GM13977 (cell line): ENCODE measurements at regions not wholly inside any gene's neighbourhood (a gene's known extent, or its start where the extent isn't known, plus 50 kb on each side); places are given as distances from the start of the nearest gene placed in this dataset.
A peak's percentile ranks its signal among the peaks of the same experiment; 100 is the strongest.
"Not testable (repeated sequence)": the region's sequence is repeated elsewhere in the genome, so short reads cannot be mapped to it uniquely, and the experiment has no call there.

Source experiments
- DNase-seq: peaks from one replicate; pipeline ENCODE4 v3.0.0; 2012; ENCODE audit warnings: low spot score
- CTCF ChIP-seq: IDR thresholded peaks from 2 replicates; pipeline ENCODE4 v1.5.1; 2012; ENCODE audit warnings: mild to moderate bottlenecking, control low read depth; ENCODE audit not compliant: insufficient read depth; ENCODE audit errors: extremely low read depth, missing control alignments
- in situ Hi-C: fragments of 300-500 bp; cut with MboI; formaldehyde crosslinking; loops from one replicate; pipeline ENCODE4 v1.12.0; 2022; ENCODE audit warnings: low sequenced_read_pairs, low pct_unique_long_range_greater_than_20kb, mixed read lengths, inconsistent platforms; ENCODE audit not compliant: unreplicated experiment

- no peak for TF ChIP-seq CTCF
- DNase-seq: peak; percentile 66
- in situ Hi-C loops: no loop called here
These were observed 72.6 kb upstream of the ZNF184 start for GRCh38 chr6:27545271-27546046.

- DNase-seq: no peak
- no peak for TF ChIP-seq CTCF
- in situ Hi-C loops: no loop called here
These were observed 71.8 kb upstream of the ZNF184 start for GRCh38 chr6:27544612-27545260.

GRCh38 chr6:27544135-27544534 is 71.2 kb upstream of the ZNF184 start:
- DNase-seq, in situ Hi-C loops: not testable (repeated sequence)

GRCh38 chr6:27542485-27542884 is 69.6 kb upstream of the ZNF184 start:
- no peak for DNase-seq
- no peak for TF ChIP-seq CTCF
- in situ Hi-C loops: no loop called here

GRCh38 chr6:27541933-27542297 is 69.0 kb upstream of the ZNF184 start:
- TF ChIP-seq CTCF: no peak
- no peak for DNase-seq
- in situ Hi-C loops: no loop called here

GRCh38 chr6:27541212-27541932 is 68.5 kb upstream of the ZNF184 start:
- no peak for TF ChIP-seq CTCF
- in situ Hi-C loops: no loop called here
- no peak for DNase-seq

GRCh38 chr6:27539551-27539950 is 66.6 kb upstream of the ZNF184 start:
- in situ Hi-C loops: no loop called here
- no peak for DNase-seq
- no peak for TF ChIP-seq CTCF
